Fibroblast of lung (primary cell): ENCODE measurements at regions not wholly inside any gene's neighbourhood (a gene's known extent, or its start where the extent isn't known, plus 50 kb on each side); places are given as distances from the start of the nearest gene placed in this dataset.

Source experiments
- DNase-seq, 2 donors: peaks; one replicate each; pipeline versions ENCODE4 v3.0.0 to v3.0.0-alpha.2; 2010; ENCODE audit warnings: low read depth in 2 of 2
- H2AFZ ChIP-seq: 2 replicates; pipeline ENCODE4 v1.5.1; 2012; ENCODE audit warnings: low read length, control low read depth, inconsistent platforms
- H3K27ac ChIP-seq: 2 replicates; pipeline ENCODE4 v1.5.1; 2011; ENCODE audit warnings: low read length, control low read depth; ENCODE audit not compliant: insufficient read depth
- H3K27me3 ChIP-seq: 2 replicates; pipeline ENCODE4 v1.5.1; 2011; ENCODE audit warnings: mild to moderate bottlenecking, low read length; ENCODE audit not compliant: control insufficient read depth, insufficient read depth
- H3K36me3 ChIP-seq: 2 replicates; pipeline ENCODE4 v1.5.1; 2011; ENCODE audit warnings: low read length; ENCODE audit not compliant: control insufficient read depth, insufficient read depth
- H3K4me1 ChIP-seq: 2 replicates; pipeline ENCODE4 v1.5.1; 2011; ENCODE audit warnings: low read length; ENCODE audit not compliant: control insufficient read depth, insufficient read depth; ENCODE audit errors: extremely low read depth
- H3K4me2 ChIP-seq: 2 replicates; pipeline ENCODE4 v1.5.1; 2011; ENCODE audit warnings: low read length, control low read depth; ENCODE audit not compliant: insufficient read depth; ENCODE audit errors: extremely low read depth
- H3K4me3 ChIP-seq, 4 experiments: fragments of 200-600 bp in 1 of 4; sonication (generic) in 1 of 4; replicated peaks in 1 of 4; 2 replicates each; pipeline ENCODE4 v1.5.1; 2011 to 2016; ENCODE audit warnings: low read length in 4 of 4, low read depth in 3 of 4, mild to moderate bottlenecking in 3 of 4, control low read depth in 2 of 4, inconsistent platforms in 1 of 4, mixed read lengths in 1 of 4; ENCODE audit not compliant: insufficient read depth in 1 of 4; ENCODE audit errors: control extremely low read depth in 1 of 4
- H3K79me2 ChIP-seq: 2 replicates; pipeline ENCODE4 v1.5.1; 2012; ENCODE audit warnings: mild to moderate bottlenecking, low read length, inconsistent platforms; ENCODE audit not compliant: control insufficient read depth, insufficient read depth
- H3K9ac ChIP-seq: 2 replicates; pipeline ENCODE4 v1.5.1; 2011; ENCODE audit warnings: mild to moderate bottlenecking, low read length, control low read depth; ENCODE audit not compliant: insufficient read depth
- H3K9me3 ChIP-seq: 2 replicates; pipeline ENCODE4 v1.5.1; 2012; ENCODE audit warnings: low read depth, low read length; ENCODE audit not compliant: control insufficient read depth, insufficient read depth
- H4K20me1 ChIP-seq: 2 replicates; pipeline ENCODE4 v1.5.1; 2011; ENCODE audit warnings: low read length; ENCODE audit not compliant: control insufficient read depth, insufficient read depth; ENCODE audit errors: extremely low read depth
- EZH2 ChIP-seq: IDR thresholded peaks from 2 replicates; pipeline ENCODE4 v1.5.1; 2012; ENCODE audit warnings: low read length, control low read depth, mild to moderate bottlenecking; ENCODE audit errors: missing control alignments
- TF ChIP-seq, protein P1 (sequence below), 2 donors: IDR thresholded peaks in 1 of 2; conservative IDR thresholded peaks in 1 of 2; 1 replicate in 1 of 2; 2 replicates in 1 of 2; pipeline ENCODE4 v1.5.1; 2011 to 2012; ENCODE audit warnings: low read length in 2 of 2, control low read depth in 1 of 2, inconsistent platforms in 1 of 2, low read depth in 1 of 2, mild to moderate bottlenecking in 1 of 2

DNA sequence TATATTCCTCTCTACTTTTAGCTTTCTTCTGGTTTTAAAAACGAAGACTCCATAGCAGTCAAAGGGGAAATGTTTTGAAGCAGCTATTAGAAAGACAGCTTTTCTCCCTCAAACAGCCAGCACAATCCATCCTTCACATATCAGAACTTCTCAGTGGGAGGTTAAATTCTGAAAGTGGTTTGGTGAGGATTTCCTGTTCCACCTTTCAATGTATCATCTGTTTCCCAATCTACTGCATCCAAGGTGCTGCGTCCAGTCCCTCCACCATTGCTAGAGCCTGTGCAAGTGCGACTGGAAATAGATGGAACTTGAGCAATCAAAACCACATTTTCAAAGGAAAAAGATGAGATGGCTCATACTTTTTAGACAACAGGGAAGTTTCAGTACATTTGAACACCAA lies 508.3 kb upstream of the ARID1B start:
- TF ChIP-seq EZH2, result no peak
- TF ChIP-seq, protein P1, sequence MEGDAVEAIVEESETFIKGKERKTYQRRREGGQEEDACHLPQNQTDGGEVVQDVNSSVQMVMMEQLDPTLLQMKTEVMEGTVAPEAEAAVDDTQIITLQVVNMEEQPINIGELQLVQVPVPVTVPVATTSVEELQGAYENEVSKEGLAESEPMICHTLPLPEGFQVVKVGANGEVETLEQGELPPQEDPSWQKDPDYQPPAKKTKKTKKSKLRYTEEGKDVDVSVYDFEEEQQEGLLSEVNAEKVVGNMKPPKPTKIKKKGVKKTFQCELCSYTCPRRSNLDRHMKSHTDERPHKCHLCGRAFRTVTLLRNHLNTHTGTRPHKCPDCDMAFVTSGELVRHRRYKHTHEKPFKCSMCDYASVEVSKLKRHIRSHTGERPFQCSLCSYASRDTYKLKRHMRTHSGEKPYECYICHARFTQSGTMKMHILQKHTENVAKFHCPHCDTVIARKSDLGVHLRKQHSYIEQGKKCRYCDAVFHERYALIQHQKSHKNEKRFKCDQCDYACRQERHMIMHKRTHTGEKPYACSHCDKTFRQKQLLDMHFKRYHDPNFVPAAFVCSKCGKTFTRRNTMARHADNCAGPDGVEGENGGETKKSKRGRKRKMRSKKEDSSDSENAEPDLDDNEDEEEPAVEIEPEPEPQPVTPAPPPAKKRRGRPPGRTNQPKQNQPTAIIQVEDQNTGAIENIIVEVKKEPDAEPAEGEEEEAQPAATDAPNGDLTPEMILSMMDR (conservative IDR thresholded peaks at IDR 0.05 in 1 of 2, IDR thresholded peaks at IDR 0.05 in 1 of 2; ENCODE audit: low read depth in 1 of 2, low read length in 2 of 2), result no peak
- DNase-seq, result no peak
- H3K36me3 ChIP-seq, result no peaks in the 10 kb centered on the region
- no peaks in the 10 kb centered on the region for H3K4me1 ChIP-seq
- no peaks in the 10 kb centered on the region for H4K20me1 ChIP-seq
- no peak overlapping the region for H3K9ac ChIP-seq
- H3K27me3 ChIP-seq, result no peaks in the 10 kb centered on the region
- H3K4me3 ChIP-seq, result no peak overlapping the region
- no peaks in the 10 kb centered on the region for H3K9me3 ChIP-seq
- H3K4me2 ChIP-seq, result no peak overlapping the region
- H2AFZ ChIP-seq, result no peak overlapping the region
- H3K27ac ChIP-seq, result no peak overlapping the region
- no peaks in the 10 kb centered on the region for H3K79me2 ChIP-seq

DNA sequence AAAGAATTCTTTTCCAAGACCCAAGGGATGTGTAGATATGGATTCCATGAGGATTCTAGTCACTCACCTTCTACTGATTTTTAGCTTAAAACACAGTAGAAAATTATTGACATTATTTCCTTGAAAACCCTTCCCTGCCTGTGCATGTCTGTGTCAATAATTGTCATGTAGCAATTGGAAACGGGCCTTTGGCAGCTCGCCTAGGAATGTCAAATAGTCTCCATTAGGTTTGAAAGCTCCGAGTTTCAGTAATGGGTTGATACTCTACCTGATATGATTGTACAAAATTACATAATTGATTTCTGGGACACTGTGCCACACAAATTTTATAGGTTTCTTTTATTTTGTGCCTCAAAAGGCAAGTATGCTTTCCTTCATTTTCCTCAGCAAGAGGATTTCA lies 515.2 kb upstream of the ARID1B start:
- Histone ChIP-seq H3K27me3 (no peaks in the 10 kb centered on the region), H3K9ac (no peak overlapping the region), H3K36me3 (no peaks in the 10 kb centered on the region), H3K79me2 (no peaks in the 10 kb centered on the region), H3K27ac (no peak overlapping the region), H4K20me1 (no peaks in the 10 kb centered on the region), H3K4me2 (no peak overlapping the region), H3K9me3 (no peaks in the 10 kb centered on the region), H3K4me3 (no peak overlapping the region), H2AFZ (no peak overlapping the region), H3K4me1 (no peaks in the 10 kb centered on the region)
- TF ChIP-seq EZH2, result no peak
- TF ChIP-seq, protein P1 (conservative IDR thresholded peaks at IDR 0.05 in 1 of 2, IDR thresholded peaks at IDR 0.05 in 1 of 2; ENCODE audit: low read depth in 1 of 2, low read length in 2 of 2), result no peak
- no peak for DNase-seq

DNA sequence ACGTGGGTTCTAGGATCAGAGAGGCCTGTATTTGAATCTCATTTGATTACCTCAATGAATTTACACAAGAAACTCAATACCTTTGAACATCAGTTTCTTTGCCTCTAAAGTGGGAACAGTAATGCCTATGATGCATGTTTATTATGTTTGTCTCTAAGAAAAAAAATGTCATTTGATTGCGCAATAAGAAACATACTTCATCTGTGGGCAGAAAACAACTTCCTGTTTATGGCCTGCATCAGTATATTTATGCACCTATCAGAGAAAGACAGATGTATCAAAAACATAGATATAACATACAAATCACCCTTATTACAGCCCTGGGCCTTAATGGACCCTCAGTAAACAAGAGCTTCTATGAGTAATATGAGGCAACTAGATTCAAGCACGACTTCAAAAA lies 516.4 kb upstream of the ARID1B start:
- H3K4me3 ChIP-seq, result no peak overlapping the region
- H3K4me2 ChIP-seq, result no peak overlapping the region
- H3K9ac ChIP-seq, result no peak overlapping the region
- H3K79me2 ChIP-seq, result no peaks in the 10 kb centered on the region
- H3K36me3 ChIP-seq, result no peaks in the 10 kb centered on the region
- H2AFZ ChIP-seq, result no peak overlapping the region
- H3K9me3 ChIP-seq, result no peaks in the 10 kb centered on the region
- H3K27ac ChIP-seq, result no peak overlapping the region
- no peaks in the 10 kb centered on the region for H3K4me1 ChIP-seq
- no peak for TF ChIP-seq EZH2
- TF ChIP-seq, protein P1 (conservative IDR thresholded peaks at IDR 0.05 in 1 of 2, IDR thresholded peaks at IDR 0.05 in 1 of 2; ENCODE audit: low read depth in 1 of 2, low read length in 2 of 2), result no peak
- no peak for DNase-seq
- H3K27me3 ChIP-seq, result no peaks in the 10 kb centered on the region
- no peaks in the 10 kb centered on the region for H4K20me1 ChIP-seq
